ENCODE measurements at regions not wholly inside any gene's neighbourhood (a gene's known extent, or its start where the extent isn't known, plus 50 kb on each side); places are given as distances from the start of the nearest gene placed in this dataset.
"Not testable (repeated sequence)": the region's sequence is repeated elsewhere in the genome, so short reads cannot be mapped to it uniquely, and the experiment has no call there.

DNA sequence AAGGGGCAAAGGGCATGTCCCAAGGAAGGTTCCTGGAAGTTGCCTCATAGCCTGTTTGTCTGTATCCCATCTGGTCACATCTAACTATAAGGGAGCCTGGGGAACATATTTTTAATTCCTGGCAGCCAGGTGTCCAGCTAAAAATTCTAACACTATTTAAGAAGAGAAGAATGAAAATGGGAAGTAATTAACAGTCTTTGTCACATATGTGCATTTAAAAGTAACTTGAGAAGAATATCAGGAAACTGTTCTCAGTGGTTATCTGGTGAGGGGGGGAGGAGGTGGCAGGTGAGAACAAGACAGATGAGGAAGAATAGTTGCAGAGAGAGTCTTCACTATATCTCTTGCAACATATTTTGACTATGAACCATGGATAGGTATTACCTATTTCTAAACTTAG lies 75.5 kb upstream of the ELOVL5 start:
- no peak overlapping the region for H3K4me2 ChIP-seq
- TF ChIP-seq, protein P1, sequence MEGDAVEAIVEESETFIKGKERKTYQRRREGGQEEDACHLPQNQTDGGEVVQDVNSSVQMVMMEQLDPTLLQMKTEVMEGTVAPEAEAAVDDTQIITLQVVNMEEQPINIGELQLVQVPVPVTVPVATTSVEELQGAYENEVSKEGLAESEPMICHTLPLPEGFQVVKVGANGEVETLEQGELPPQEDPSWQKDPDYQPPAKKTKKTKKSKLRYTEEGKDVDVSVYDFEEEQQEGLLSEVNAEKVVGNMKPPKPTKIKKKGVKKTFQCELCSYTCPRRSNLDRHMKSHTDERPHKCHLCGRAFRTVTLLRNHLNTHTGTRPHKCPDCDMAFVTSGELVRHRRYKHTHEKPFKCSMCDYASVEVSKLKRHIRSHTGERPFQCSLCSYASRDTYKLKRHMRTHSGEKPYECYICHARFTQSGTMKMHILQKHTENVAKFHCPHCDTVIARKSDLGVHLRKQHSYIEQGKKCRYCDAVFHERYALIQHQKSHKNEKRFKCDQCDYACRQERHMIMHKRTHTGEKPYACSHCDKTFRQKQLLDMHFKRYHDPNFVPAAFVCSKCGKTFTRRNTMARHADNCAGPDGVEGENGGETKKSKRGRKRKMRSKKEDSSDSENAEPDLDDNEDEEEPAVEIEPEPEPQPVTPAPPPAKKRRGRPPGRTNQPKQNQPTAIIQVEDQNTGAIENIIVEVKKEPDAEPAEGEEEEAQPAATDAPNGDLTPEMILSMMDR (conservative IDR thresholded peaks at IDR 0.05; ENCODE audit: low read depth, low read length), result no peak
- no peak overlapping the region for H3K4me3 ChIP-seq (IDR thresholded peaks at IDR 0.05; ENCODE audit: insufficient read depth, low read depth, low read length)
- H3K4me1 ChIP-seq (ENCODE audit: low read depth, poor library complexity, severe bottlenecking), result peaks cover 13% of the 10 kb centered on the region
- no peak overlapping the region for H3K27ac ChIP-seq
- no peaks in the 10 kb centered on the region for H3K36me3 ChIP-seq (ENCODE audit: insufficient read depth)
- H4K20me1 ChIP-seq (ENCODE audit: insufficient read depth), result no peaks in the 10 kb centered on the region
- no peaks in the 10 kb centered on the region for H3K79me2 ChIP-seq (ENCODE audit: insufficient read depth, low read depth)
- no peak overlapping the region for H2AFZ ChIP-seq (ENCODE audit: low read depth)
- H3K27me3 ChIP-seq (ENCODE audit: insufficient read depth, low read depth), result no peaks in the 10 kb centered on the region
- no peak overlapping the region for H3K9ac ChIP-seq

DNA sequence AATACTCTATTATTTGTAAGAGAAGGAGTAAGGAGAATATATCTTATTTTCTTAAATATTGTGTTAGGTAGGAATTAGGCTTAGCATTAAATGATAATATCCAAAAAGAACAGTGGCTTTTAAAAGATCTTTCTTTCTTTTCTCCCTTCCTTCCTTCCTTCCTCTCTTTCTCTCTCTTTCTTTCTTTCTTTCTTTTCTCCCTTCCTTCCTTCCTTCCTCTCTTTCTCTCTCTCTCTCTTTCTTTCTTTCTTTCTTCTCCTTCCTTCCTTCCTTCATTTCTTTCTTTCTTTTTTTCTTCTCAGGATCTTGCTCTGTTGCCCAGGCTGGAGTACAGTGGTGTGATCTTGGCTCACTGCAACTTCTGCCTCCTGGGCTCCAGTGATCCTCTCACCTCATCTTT lies 74.8 kb upstream of the ELOVL5 start:
- H3K36me3 ChIP-seq (ENCODE audit: insufficient read depth); H2AFZ ChIP-seq (ENCODE audit: low read depth); H3K9ac ChIP-seq; H3K4me2 ChIP-seq; H3K27me3 ChIP-seq (ENCODE audit: insufficient read depth, low read depth); H3K79me2 ChIP-seq (ENCODE audit: insufficient read depth, low read depth); H3K27ac ChIP-seq; H3K4me3 ChIP-seq (IDR thresholded peaks at IDR 0.05; ENCODE audit: insufficient read depth, low read depth, low read length); H4K20me1 ChIP-seq (ENCODE audit: insufficient read depth): not testable (repeated sequence)
- H3K4me1 ChIP-seq (ENCODE audit: low read depth, poor library complexity, severe bottlenecking), result peaks cover 13% of the 10 kb centered on the region

DNA sequence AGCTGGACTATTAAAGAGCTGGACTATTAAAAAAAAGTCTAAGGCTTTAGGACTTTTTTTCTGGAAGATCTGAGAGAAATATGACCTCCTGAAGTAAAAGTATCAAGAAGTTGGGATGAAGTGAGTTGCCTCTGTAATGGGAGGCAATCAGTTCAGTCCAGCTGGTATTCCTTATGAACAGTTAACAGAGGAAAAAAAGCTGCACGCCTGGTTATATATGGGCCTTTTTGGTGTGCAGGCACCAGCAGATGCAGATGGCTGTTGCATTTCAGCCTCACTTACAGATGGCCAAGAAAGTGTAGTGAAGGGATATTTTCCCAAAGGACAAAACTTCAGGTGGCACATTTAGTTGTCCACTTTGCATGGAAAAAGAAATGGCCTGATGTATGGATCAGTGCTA lies 70.3 kb upstream of the ELOVL5 start:
- no peaks in the 10 kb centered on the region for H4K20me1 ChIP-seq (ENCODE audit: insufficient read depth)
- H3K4me3 ChIP-seq (IDR thresholded peaks at IDR 0.05; ENCODE audit: insufficient read depth, low read depth, low read length), result no peak overlapping the region
- no peak overlapping the region for H3K27ac ChIP-seq
- TF ChIP-seq, protein P1 (conservative IDR thresholded peaks at IDR 0.05; ENCODE audit: low read depth, low read length), result no peak
- no peak overlapping the region for H3K9ac ChIP-seq
- H3K36me3 ChIP-seq (ENCODE audit: insufficient read depth), result no peaks in the 10 kb centered on the region
- no peaks in the 10 kb centered on the region for H3K27me3 ChIP-seq (ENCODE audit: insufficient read depth, low read depth)
- no peak overlapping the region for H3K4me2 ChIP-seq
- no peaks in the 10 kb centered on the region for H3K4me1 ChIP-seq (ENCODE audit: low read depth, poor library complexity, severe bottlenecking)
- no peaks in the 10 kb centered on the region for H3K79me2 ChIP-seq (ENCODE audit: insufficient read depth, low read depth)
- no peak overlapping the region for H2AFZ ChIP-seq (ENCODE audit: low read depth)

DNA sequence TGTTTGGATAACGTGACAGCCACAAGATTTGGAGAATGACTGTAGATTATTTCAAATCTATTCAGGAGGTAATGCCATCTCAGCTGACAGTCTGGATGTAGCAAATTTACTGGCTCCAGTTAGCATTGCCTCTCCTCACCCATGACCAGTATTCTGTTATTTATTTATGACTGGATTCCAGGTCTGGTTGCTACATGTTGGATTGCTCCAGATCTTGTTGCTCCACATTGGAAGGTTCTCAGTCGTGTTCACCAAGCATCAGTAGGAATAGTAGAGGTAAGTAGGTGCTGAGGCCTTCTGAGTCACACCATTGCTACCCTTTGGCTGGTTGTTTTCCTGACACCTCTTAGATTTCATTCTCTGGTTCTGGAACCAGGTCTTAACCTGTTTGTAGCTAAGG lies 69.5 kb upstream of the ELOVL5 start:
- TF ChIP-seq, protein P1 (conservative IDR thresholded peaks at IDR 0.05; ENCODE audit: low read depth, low read length), result no peak
- no peak overlapping the region for H3K4me2 ChIP-seq
- H3K4me1 ChIP-seq (ENCODE audit: low read depth, poor library complexity, severe bottlenecking), result no peaks in the 10 kb centered on the region
- no peak overlapping the region for H2AFZ ChIP-seq (ENCODE audit: low read depth)
- H3K79me2 ChIP-seq (ENCODE audit: insufficient read depth, low read depth), result no peaks in the 10 kb centered on the region
- no peak overlapping the region for H3K4me3 ChIP-seq (IDR thresholded peaks at IDR 0.05; ENCODE audit: insufficient read depth, low read depth, low read length)
- no peaks in the 10 kb centered on the region for H4K20me1 ChIP-seq (ENCODE audit: insufficient read depth)
- no peak overlapping the region for H3K27ac ChIP-seq
- no peak overlapping the region for H3K9ac ChIP-seq
- no peaks in the 10 kb centered on the region for H3K27me3 ChIP-seq (ENCODE audit: insufficient read depth, low read depth)
- H3K36me3 ChIP-seq (ENCODE audit: insufficient read depth), result no peaks in the 10 kb centered on the region

DNA sequence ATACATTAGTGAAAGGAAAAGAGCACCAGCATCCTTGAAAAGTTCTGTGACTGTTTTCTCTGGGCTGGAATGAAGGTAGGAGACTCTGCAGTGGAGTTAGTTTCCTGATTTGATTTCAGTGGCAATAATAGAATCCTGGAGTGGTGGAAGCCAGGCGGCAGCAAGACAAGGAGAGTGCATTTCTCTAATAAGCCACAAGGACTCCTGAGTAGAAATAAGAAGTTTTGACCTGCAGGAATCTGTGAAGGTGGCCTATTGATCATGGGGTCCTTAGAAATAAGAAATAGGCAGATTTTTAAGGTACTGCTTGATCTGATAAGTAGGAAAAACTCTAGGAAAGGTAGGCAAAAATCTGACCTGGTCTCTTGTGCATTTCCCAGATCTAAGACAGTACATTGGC lies 68.4 kb upstream of the ELOVL5 start:
- no peaks in the 10 kb centered on the region for H4K20me1 ChIP-seq (ENCODE audit: insufficient read depth)
- H3K4me2 ChIP-seq, result no peak overlapping the region
- no peaks in the 10 kb centered on the region for H3K36me3 ChIP-seq (ENCODE audit: insufficient read depth)
- H3K4me1 ChIP-seq (ENCODE audit: low read depth, poor library complexity, severe bottlenecking), result no peaks in the 10 kb centered on the region
- no peaks in the 10 kb centered on the region for H3K79me2 ChIP-seq (ENCODE audit: insufficient read depth, low read depth)
- TF ChIP-seq, protein P1 (conservative IDR thresholded peaks at IDR 0.05; ENCODE audit: low read depth, low read length), result no peak
- H3K27ac ChIP-seq, result no peak overlapping the region
- H3K4me3 ChIP-seq (IDR thresholded peaks at IDR 0.05; ENCODE audit: insufficient read depth, low read depth, low read length), result no peak overlapping the region
- H2AFZ ChIP-seq (ENCODE audit: low read depth), result no peak overlapping the region
- no peak overlapping the region for H3K9ac ChIP-seq
- no peaks in the 10 kb centered on the region for H3K27me3 ChIP-seq (ENCODE audit: insufficient read depth, low read depth)
